ENCODE measurements at regions not wholly inside any gene's neighbourhood (a gene's known extent, or its start where the extent isn't known, plus 50 kb on each side); places are given as distances from the start of the nearest gene placed in this dataset.
"Not testable (repeated sequence)": the region's sequence is repeated elsewhere in the genome, so short reads cannot be mapped to it uniquely, and the experiment has no call there.

GRCh38 chr4:189736656-189737055, 204.0 kb upstream of the FRG1 start:
- DNase-seq = not testable (repeated sequence)

- not testable (repeated sequence) for DNase-seq
These were observed 200.6 kb upstream of the FRG1 start for GRCh38 chr4:189740118-189740517.

DNA sequence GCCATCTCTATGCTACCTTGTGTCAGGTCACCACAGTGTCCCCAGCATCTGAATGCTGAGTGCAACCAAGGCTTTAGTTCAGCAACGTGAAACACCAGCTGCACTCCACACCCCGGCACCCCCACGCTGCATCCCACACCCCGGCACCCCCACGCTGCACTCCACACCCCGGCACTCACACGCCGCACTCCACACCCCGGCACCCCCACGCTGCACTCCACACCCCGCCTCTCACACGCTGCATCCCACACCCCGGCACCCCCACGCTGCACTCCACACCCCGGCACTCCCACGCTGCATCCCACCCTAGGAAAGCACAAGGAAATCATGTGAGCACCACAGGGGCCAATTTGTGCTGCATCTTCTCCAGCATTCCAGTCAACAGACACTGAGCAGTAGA, 199.8 kb upstream of the FRG1 start:
- no peak for DNase-seq

DNA sequence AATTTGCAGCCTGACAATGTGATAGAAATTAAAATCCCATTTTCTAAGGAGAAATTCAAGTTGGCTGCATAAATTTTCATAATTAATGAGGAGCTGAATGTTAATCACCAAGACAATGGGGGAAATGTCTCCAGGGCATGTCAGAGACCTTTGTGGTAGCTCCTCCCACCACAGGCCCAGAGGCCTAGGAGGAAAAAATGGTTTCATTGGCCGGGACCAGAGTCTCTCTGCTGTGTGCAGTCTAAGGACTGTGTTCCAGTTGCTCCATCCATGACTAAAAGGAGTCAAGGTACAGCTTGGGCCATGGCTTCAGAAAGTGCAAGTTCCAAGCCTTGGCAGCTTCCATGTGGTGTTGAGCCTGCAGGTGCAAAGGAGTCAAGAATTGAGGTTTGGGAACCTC, 187.6 kb upstream of the FRG1 start:
- DNase-seq = not testable (repeated sequence)

GRCh38 chr4:189763583-189763982, 177.1 kb upstream of the FRG1 start:
- no peak for DNase-seq

DNA sequence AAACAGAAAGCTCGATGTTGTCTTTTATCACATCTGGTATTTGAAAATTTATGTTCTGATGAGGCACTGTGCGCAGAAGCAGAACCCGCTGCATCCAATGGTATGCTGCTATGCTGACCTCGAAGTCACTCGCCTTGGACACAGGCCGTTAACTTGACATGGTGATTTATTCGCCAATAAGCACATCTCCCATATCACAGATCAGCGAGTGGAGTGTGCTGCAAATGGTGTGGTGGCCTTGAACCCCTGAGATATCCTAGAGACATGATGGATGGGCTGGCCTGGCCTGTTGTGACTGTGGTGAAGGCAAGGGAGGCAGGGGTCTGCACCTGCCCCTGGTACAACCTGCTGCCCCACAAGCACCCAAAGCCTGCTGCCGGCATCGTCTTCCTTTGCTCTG, 175.4 kb upstream of the FRG1 start:
- DNase-seq = no peak

DNA sequence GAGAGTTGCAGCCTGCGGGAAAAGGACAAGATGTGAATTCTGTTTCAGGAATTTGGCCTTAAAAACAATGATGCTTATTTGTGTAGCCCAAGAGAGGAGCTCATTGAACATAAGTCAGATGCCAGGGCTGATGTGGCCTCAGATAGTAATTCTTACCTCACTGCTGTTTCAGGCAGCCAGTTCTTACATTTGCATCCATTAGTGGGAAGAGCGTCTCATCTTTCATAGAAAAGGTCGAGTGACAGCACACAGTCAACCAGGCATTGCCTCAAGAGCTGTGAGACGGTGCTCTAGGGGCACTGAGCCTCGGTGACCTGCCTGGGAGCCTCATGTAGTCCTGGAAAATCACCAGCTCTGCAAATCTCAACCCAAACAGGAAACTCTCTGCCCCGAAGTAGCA, 174.9 kb upstream of the FRG1 start:
- DNase-seq = no peak

- DNase-seq = no peak
These were observed 172.7 kb upstream of the FRG1 start for GRCh38 chr4:189767941-189768340.

GRCh38 chr4:189769131-189769530, 171.5 kb upstream of the FRG1 start:
- DNase-seq = no peak

DNA sequence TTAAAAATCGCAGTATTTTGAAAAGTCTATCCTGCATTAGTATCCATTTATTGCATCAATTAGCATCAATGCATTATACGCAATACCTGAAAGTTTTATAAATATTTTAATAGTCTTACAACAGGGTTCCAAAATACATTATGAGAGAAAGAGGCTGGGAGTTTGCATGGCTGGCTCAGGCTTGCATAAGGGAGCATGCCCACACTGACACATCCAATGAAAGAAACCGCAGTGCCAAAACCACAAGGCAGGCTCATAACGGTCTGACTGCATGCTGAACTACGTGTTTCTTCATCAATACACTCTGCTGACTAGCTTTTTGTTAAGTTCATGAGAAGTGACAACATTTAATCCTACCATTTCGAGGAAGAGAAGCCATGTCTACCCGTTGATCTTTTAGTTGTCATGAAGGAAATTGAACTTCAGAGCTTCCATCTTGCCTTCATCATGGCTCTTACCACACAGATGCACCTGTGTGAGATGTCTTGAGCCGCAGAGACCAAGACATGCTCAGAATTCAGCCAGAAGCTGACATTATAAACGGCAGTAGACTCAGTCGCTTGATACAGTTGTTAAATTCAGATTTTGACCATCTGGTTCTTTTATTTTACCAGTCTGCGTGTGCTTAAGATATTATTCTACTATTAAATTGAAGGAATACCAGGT, 168.8 kb upstream of the FRG1 start:
- no peak for DNase-seq

GRCh38 chr4:189773909-189774308, 166.8 kb upstream of the FRG1 start:
- no peak for DNase-seq

GRCh38 chr4:189779281-189779980, 161.2 kb upstream of the FRG1 start:
- no peak for DNase-seq

DNA sequence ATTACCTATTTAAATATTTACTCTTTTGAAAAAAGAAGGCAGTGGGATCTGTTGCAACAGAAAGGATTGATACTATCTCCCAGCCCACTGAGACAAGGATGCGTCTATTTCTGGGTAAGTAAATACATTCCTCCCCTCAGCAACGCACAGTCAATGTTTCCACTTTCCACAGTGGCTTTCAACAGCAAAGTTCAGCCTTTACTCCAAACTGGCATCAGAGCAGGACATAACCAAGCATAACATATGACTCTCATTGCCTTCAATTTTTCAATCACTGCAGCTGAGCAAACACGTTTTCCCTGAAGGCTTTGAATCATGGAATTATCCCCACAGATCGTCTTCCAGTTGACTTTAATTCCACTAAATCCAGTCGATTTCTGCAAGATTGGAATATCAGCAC, 160.3 kb upstream of the FRG1 start:
- DNase-seq = no peak

DNA sequence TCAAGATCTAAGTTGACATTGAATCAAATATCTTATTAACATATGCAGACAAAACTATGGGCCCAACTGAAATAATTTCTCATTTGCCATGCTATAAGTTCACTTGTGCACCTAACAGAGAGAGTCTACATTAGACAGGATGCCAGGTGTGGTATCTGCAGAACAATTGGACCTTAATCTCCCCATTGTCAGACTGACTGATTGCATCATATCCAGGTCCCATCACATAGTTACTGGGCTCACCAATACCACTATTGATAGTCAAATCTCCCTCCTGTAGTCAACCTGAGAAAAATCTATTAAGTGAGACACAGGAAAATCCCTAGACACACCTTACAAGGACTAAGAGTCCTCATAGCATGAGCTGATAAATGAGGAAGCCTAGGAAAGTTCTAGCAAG, 156.0 kb upstream of the FRG1 start:
- no peak for DNase-seq

- DNase-seq = no peak
These were observed 155.4 kb upstream of the FRG1 start for GRCh38 chr4:189785257-189785656.

DNA sequence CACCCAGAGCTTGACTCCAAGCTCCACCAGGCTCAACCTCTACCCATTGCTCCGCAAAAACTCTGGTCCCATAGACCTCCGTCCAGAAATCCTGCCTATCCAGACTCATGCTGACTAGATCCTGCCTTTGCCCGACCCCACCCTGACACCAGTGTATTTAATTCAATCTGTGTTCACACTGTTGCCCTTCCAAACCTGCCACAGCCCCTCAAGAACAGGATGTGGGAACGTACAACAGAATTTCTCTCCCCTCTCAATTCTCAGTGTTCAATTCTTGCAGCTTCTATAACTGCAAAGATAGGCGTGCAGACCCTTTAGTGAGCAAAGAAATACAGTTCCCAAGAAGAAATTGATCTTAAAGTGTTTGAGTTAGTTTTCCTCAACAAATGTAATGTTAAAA, 154.2 kb upstream of the FRG1 start:
- no peak for DNase-seq

- no peak for DNase-seq
These were observed 153.2 kb upstream of the FRG1 start for GRCh38 chr4:189787216-189788031.

DNA sequence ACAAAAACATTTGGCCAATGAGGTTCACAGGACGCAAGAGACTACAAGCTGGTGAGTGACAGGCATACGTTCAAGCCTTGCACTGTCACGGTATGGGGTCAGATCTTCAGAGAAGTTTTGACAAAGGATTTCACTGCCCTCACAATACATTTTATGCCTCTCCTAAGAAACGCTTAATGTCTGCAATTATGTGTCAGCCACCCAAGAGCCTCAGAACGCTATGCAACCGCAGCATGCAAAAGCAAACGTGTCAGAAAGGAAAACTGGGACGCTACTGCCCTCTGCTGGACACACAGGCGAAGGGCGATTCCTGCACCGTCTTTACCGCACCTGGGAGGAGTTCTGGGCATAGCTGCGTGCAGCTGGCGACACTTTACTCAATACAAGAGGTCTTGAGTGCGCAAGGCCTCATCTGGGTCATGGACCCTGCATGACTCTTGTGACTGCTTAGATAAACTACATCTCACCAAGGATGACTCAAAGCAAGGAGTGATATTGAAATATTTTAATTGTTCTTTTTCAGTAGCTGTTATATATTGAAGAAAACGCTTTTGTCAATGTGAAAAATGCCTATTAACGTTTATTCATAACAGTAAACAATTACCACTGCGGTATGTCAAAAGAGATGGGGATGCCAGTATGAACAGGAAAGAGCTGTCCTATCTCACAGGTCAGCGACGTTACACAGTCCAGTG, 147.6 kb upstream of the FRG1 start:
- DNase-seq = peak; percentile 16 to 38

GRCh38 chr4:189800545-189801088, 140.1 kb upstream of the FRG1 start:
- no peak for DNase-seq

- DNase-seq = no peak
These were observed 137.8 kb upstream of the FRG1 start for GRCh38 chr4:189802884-189803283.

- DNase-seq = no peak
These were observed 135.8 kb upstream of the FRG1 start for GRCh38 chr4:189804894-189805293.

- DNase-seq = no peak
These were observed 134.2 kb upstream of the FRG1 start for GRCh38 chr4:189806506-189806905.

DNA sequence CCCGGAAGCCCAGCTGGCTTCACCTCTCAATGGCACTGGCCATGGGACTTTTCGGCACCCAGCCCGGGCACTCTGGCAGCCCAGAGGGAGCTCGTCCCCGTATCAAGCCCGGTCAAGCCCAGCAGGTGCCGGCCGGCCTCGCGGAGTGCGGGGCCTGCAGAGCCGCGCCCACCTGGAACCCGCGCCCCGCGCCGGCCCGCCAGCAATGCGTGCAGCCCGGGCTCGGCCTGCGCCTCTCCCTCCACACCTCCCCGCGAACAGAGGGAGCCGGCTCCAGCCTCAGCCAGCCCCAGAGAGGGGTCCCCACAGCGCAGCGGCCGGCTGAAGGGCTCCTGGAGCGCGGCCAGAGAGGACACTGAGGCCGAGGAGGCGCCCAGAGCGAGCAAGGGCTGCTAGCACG, 133.6 kb upstream of the FRG1 start:
- DNase-seq = no peak
